ENCODE measurements at regions not wholly inside any gene's neighbourhood (a gene's known extent, or its start where the extent isn't known, plus 50 kb on each side); places are given as distances from the start of the nearest gene placed in this dataset.

DNA sequence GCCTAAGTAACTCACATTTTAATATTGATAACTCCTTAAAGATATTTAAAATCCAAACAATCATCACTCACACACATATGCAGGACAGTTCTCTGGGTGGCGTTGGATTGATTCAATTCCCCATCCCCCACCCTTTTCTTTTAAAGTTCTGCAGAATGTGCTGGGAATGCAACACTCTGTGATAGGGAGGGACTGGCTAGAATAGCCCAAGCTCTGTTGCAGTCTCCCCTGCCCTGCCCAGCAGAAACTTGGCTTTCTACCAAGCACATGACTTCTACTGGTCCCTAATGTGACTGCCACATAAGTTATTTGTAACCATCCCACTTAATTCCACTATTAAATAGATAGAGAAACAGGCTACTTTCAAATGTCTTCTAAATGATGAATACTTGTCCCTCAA is 55.2 kb downstream of the TWIST1 start:
- TF ChIP-seq FOSL1 (IDR thresholded peaks at IDR 0.05; ENCODE audit: insufficient read depth, low read depth, low read length), result no peak
- no peak for TF ChIP-seq RAD21 (IDR thresholded peaks at IDR 0.05 in 1 of 2, conservative IDR thresholded peaks at IDR 0.05 in 1 of 2; ENCODE audit: low read depth in 2 of 2, low read length in 2 of 2)
- TF ChIP-seq, protein P1, sequence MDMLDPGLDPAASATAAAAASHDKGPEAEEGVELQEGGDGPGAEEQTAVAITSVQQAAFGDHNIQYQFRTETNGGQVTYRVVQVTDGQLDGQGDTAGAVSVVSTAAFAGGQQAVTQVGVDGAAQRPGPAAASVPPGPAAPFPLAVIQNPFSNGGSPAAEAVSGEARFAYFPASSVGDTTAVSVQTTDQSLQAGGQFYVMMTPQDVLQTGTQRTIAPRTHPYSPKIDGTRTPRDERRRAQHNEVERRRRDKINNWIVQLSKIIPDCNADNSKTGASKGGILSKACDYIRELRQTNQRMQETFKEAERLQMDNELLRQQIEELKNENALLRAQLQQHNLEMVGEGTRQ (IDR thresholded peaks at IDR 0.05; ENCODE audit: low read length), result no peak
- TF ChIP-seq, protein P2, sequence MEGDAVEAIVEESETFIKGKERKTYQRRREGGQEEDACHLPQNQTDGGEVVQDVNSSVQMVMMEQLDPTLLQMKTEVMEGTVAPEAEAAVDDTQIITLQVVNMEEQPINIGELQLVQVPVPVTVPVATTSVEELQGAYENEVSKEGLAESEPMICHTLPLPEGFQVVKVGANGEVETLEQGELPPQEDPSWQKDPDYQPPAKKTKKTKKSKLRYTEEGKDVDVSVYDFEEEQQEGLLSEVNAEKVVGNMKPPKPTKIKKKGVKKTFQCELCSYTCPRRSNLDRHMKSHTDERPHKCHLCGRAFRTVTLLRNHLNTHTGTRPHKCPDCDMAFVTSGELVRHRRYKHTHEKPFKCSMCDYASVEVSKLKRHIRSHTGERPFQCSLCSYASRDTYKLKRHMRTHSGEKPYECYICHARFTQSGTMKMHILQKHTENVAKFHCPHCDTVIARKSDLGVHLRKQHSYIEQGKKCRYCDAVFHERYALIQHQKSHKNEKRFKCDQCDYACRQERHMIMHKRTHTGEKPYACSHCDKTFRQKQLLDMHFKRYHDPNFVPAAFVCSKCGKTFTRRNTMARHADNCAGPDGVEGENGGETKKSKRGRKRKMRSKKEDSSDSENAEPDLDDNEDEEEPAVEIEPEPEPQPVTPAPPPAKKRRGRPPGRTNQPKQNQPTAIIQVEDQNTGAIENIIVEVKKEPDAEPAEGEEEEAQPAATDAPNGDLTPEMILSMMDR (IDR thresholded peaks at IDR 0.05; ENCODE audit: control extremely low read depth in 1 of 3, insufficient read depth in 1 of 3, low read depth in 1 of 3, low read length in 3 of 3), result no peak
- TF ChIP-seq POLR2A (IDR thresholded peaks at IDR 0.05; ENCODE audit: control extremely low read depth in 1 of 2, low read depth in 2 of 2, low read length in 2 of 2), result no peak
- TF ChIP-seq SIX5 (IDR thresholded peaks at IDR 0.05; ENCODE audit: low read depth, low read length), result no peak
- no peak for TF ChIP-seq TBP (IDR thresholded peaks at IDR 0.05; ENCODE audit: low read depth, low read length)
- TF ChIP-seq ZNF274 (IDR thresholded peaks at IDR 0.05; ENCODE audit: borderline replicate concordance, extremely low read depth, low read length), result no peak
- no peak for TF ChIP-seq HDAC6 (IDR thresholded peaks at IDR 0.05; ENCODE audit: low read depth, low read length)
- TF ChIP-seq TAF1 (IDR thresholded peaks at IDR 0.05; ENCODE audit: low read depth, low read length), result no peak

Data from H1 (cell line).